ENCODE measurements at regions not wholly inside any gene's neighbourhood (a gene's known extent, or its start where the extent isn't known, plus 50 kb on each side); places are given as distances from the start of the nearest gene placed in this dataset.

- no peaks in the 10 kb centered on the region for H3K23me2 ChIP-seq (ENCODE audit: low read depth, low read length)
- no peak overlapping the region for H2BK15ac ChIP-seq (ENCODE audit: low read length)
- H2AFZ ChIP-seq (ENCODE audit: low read length), result no peak overlapping the region
- no peak overlapping the region for H2BK12ac ChIP-seq (ENCODE audit: low read depth, low read length)
- H3K27ac ChIP-seq (ENCODE audit: low read depth, low read length), result no peak overlapping the region
- H3K56ac ChIP-seq (replicated peaks; ENCODE audit: insufficient read length, low read depth, low read length), result no peak overlapping the region
- no peaks in the 10 kb centered on the region for H3K36me3 ChIP-seq (ENCODE audit: control insufficient read depth in 2 of 4, insufficient read depth in 4 of 4, low read length in 3 of 4)
- H3K4me2 ChIP-seq (ENCODE audit: insufficient read depth in 1 of 2, low read depth in 2 of 2, low read length in 2 of 2), result no peak overlapping the region
- no peak overlapping the region for H2BK5ac ChIP-seq (ENCODE audit: low read depth, low read length)
- H3K18ac ChIP-seq (ENCODE audit: extremely low read depth, low read length), result no peak overlapping the region
- H4K5ac ChIP-seq (ENCODE audit: insufficient read length, low read depth, low read length), result no peak overlapping the region
- peaks cover 0 to 9% (median 7%) of the 10 kb centered on the region in 4 experiments; a peak in 6 of 7 replicates for H3K27me3 ChIP-seq (replicated peaks in 1 of 4; ENCODE audit: control insufficient read depth in 3 of 4, extremely low read depth in 1 of 4, insufficient read depth in 3 of 4, low read length in 3 of 4)
- H3K23ac ChIP-seq (ENCODE audit: insufficient read length), result no peak overlapping the region
- H3K4me1 ChIP-seq (replicated peaks in 1 of 4; ENCODE audit: control insufficient read depth in 3 of 4, insufficient read depth in 4 of 4, low read length in 3 of 4), result peaks cover 0 to 3% (median 1%) of the 10 kb centered on the region in 4 experiments; a peak in 2 of 7 replicates
- H3K4me3 ChIP-seq (ENCODE audit: extremely low read depth in 1 of 4, insufficient read depth in 2 of 4, low read depth in 3 of 4, low read length in 4 of 4), result no peak overlapping the region
- no peaks in the 10 kb centered on the region for H3K9me3 ChIP-seq (ENCODE audit: insufficient read depth in 2 of 2, low read depth in 1 of 2, low read length in 1 of 2)
- H3K4ac ChIP-seq (replicated peaks; ENCODE audit: insufficient read length, low read depth, low read length), result no peak overlapping the region
- no peaks in the 10 kb centered on the region for H4K20me1 ChIP-seq (replicated peaks in 1 of 2; ENCODE audit: control insufficient read depth in 1 of 2, insufficient read depth in 2 of 2, low read length in 2 of 2)
- H2AK5ac ChIP-seq (ENCODE audit: low read depth, low read length), result no peak overlapping the region
- no peak overlapping the region for H2BK20ac ChIP-seq (ENCODE audit: low read length)
- H3K14ac ChIP-seq (ENCODE audit: insufficient read length), result no peak overlapping the region
- H4K8ac ChIP-seq (ENCODE audit: extremely low read depth, insufficient read depth, low read length), result no peak overlapping the region
- no peaks in the 10 kb centered on the region for H3K79me2 ChIP-seq (ENCODE audit: control insufficient read depth in 1 of 2, insufficient read depth in 2 of 2, low read length in 2 of 2)
- CTCF ChIA-PET (ENCODE audit: partially characterized antibody), result interaction anchor here (0.5 to 10.0 kb wide), 14 partner anchors 8 to 1053 kb away, joined by 3 to 161 read pairs (median 4); partner anchors contain the start of gene SERBP1
- WGBS, 2 experiments (ENCODE audit: extremely low coverage in 1 of 2, insufficient coverage in 1 of 2, insufficient read length in 1 of 2, insufficient replicate concordance in 2 of 2, low coverage in 1 of 2, low lambda C conversion rate in 2 of 2, missing lambda C conversion rate in 1 of 2), result 75% methylated on average over 2 of the region's 2 CpGs; no CpG with 5 or more reads in 1 of the 2 experiments
- FAIRE-seq (no peak), DNase-seq (ENCODE audit: low read depth in 1 of 2, low spot score in 2 of 2) (no peak)
- no peak overlapping the region for H3K9ac ChIP-seq (replicated peaks in 1 of 4; ENCODE audit: extremely low read depth in 1 of 4, low read depth in 3 of 4, low read length in 3 of 4)
- POLR2A ChIA-PET (ENCODE audit: partially characterized antibody), result no interaction called here
- no peak overlapping the region for H2BK120ac ChIP-seq (replicated peaks; ENCODE audit: low read depth, low read length)
- H4K91ac ChIP-seq (replicated peaks; ENCODE audit: insufficient read length, low read length), result no peak overlapping the region
- H3K79me1 ChIP-seq (ENCODE audit: low read depth, low read length), result no peaks in the 10 kb centered on the region
Measured at GRCh38 chr1:67503974-67504373, 73.8 kb upstream of the SERBP1 start.

All from H1 (cell line).